DND-41 (cell line): ENCODE measurements at regions not wholly inside any gene's neighbourhood (a gene's known extent, or its start where the extent isn't known, plus 50 kb on each side); places are given as distances from the start of the nearest gene placed in this dataset.

Source experiments
- ATAC-seq: fragments of 200-7000 bp; cut with Tn5 transposase; 3 replicates; pipeline ENCODE4 v1.9.1; 2021; ENCODE audit warnings: low read depth; ENCODE audit not compliant: insufficient read depth
- DNase-seq: peaks from one replicate; pipeline ENCODE4 v3.0.0-alpha.2; 2020
- H2AFZ ChIP-seq: 2 replicates; pipeline ENCODE4 v1.6.0; 2012; ENCODE audit warnings: low read depth, low read length
- H3K27ac ChIP-seq: 2 replicates; pipeline ENCODE4 v1.5.1; 2012; ENCODE audit warnings: low read length, inconsistent platforms
- H3K27me3 ChIP-seq: fragments of 200-600 bp; sonication (generic); 2 replicates; pipeline ENCODE4 v1.6.0; 2012; ENCODE audit warnings: low read length, mild to moderate bottlenecking, inconsistent platforms; ENCODE audit not compliant: insufficient read depth, poor library complexity
- H3K36me3 ChIP-seq: 2 replicates; pipeline ENCODE4 v1.5.1; 2012; ENCODE audit warnings: low read length, inconsistent platforms; ENCODE audit not compliant: insufficient read depth
- H3K4me1 ChIP-seq: 2 replicates; pipeline ENCODE4 v1.5.1; 2012; ENCODE audit warnings: mild to moderate bottlenecking, low read length; ENCODE audit not compliant: insufficient read depth
- H3K4me2 ChIP-seq: 2 replicates; pipeline ENCODE4 v1.6.0; 2012; ENCODE audit warnings: mild to moderate bottlenecking, moderate library complexity, low read length, inconsistent platforms; ENCODE audit not compliant: insufficient read depth
- H3K4me3 ChIP-seq, 2 experiments: fragments of 200-600 bp in 1 of 2; shearing (Covaris generic) in 1 of 2; 2 replicates each; pipeline ENCODE4 v1.5.1; 2012 to 2016; ENCODE audit warnings: inconsistent platforms in 2 of 2, low read length in 2 of 2, mild to moderate bottlenecking in 2 of 2, low read depth in 1 of 2, moderate library complexity in 1 of 2
- H3K79me2 ChIP-seq: 2 replicates; pipeline ENCODE4 v1.6.0; 2012; ENCODE audit warnings: low read length, inconsistent platforms; ENCODE audit not compliant: insufficient read depth
- H3K9ac ChIP-seq: 2 replicates; pipeline ENCODE4 v1.6.0; 2012; ENCODE audit warnings: low read depth, mild to moderate bottlenecking, inconsistent platforms, low read length, moderate library complexity
- H3K9me3 ChIP-seq: 2 replicates; pipeline ENCODE4 v1.5.1; 2012; ENCODE audit warnings: low read length, moderate library complexity, mild to moderate bottlenecking, inconsistent platforms; ENCODE audit not compliant: insufficient read depth, severe bottlenecking
- H4K20me1 ChIP-seq: 2 replicates; pipeline ENCODE4 v1.6.0; 2012; ENCODE audit warnings: low read length; ENCODE audit not compliant: insufficient read depth
- EZH2 ChIP-seq: IDR thresholded peaks from 3 replicates; pipeline ENCODE4 v1.6.1; 2012; ENCODE audit warnings: borderline replicate concordance, low read depth, mild to moderate bottlenecking, moderate library complexity, low read length, inconsistent platforms; ENCODE audit not compliant: severe bottlenecking
- TF ChIP-seq, protein P1 (sequence below): IDR thresholded peaks from 2 replicates; pipeline ENCODE4 v1.5.1; 2012; ENCODE audit warnings: borderline replicate concordance, low read length, moderate library complexity, mild to moderate bottlenecking; ENCODE audit not compliant: poor library complexity, severe bottlenecking; ENCODE audit errors: extremely low read depth

GRCh38 chr12:19575337-19576243 is 136.3 kb downstream of the AEBP2 start:
- DNase-seq (no peak), ATAC-seq (no peak)
- Histone ChIP-seq H3K27me3 (no peaks in the 10 kb centered on the region), H3K9ac (no peak overlapping the region), H3K9me3 (no peaks in the 10 kb centered on the region), H4K20me1 (no peaks in the 10 kb centered on the region; the same call in 1 of the 2 replicates), H3K27ac (no peak overlapping the region), H3K36me3 (no peaks in the 10 kb centered on the region), H3K4me2 (no peak overlapping the region), H3K4me3 (no peak overlapping the region), H3K79me2 (no peaks in the 10 kb centered on the region), H2AFZ (no peak overlapping the region), H3K4me1 (no peaks in the 10 kb centered on the region)
- TF ChIP-seq, protein P1, sequence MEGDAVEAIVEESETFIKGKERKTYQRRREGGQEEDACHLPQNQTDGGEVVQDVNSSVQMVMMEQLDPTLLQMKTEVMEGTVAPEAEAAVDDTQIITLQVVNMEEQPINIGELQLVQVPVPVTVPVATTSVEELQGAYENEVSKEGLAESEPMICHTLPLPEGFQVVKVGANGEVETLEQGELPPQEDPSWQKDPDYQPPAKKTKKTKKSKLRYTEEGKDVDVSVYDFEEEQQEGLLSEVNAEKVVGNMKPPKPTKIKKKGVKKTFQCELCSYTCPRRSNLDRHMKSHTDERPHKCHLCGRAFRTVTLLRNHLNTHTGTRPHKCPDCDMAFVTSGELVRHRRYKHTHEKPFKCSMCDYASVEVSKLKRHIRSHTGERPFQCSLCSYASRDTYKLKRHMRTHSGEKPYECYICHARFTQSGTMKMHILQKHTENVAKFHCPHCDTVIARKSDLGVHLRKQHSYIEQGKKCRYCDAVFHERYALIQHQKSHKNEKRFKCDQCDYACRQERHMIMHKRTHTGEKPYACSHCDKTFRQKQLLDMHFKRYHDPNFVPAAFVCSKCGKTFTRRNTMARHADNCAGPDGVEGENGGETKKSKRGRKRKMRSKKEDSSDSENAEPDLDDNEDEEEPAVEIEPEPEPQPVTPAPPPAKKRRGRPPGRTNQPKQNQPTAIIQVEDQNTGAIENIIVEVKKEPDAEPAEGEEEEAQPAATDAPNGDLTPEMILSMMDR, result no peak
- TF ChIP-seq EZH2, result no peak

DNA sequence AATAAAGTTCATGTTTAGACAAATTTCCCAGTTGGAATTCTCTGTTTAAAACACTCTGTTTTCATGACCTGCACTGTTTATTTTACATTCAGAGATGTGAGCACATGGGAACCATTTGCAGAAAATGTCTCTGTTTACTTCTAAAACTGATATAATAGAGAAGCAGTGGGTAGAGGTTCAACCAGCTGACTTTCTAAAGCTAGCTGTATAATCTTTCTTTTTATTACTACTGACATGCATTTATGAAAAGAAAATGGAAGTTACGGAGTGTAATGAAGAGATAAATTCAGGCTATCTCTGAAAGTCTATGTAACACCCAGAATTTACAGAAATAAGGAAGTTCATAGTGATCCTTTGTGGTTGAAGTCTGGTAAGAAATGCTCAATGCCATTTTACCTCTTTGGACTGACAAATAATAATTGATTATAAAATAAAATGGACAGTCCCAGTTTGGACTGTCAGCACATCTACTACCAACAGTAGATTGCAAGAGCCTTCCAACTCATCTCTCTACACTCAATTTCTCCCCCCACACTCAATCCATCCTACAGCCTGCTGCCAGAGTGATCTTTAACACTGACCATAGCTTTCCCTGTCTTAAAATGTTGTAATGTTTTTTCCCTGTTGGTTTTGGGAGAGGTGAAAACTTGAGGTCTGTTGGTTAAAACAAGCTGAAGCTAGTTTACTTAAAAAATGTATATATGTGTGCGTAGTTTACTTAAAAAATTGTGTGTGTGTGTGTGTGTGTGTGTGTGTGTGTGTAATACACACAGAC is 137.4 kb downstream of the AEBP2 start:
- Histone ChIP-seq H3K27me3 (no peaks in the 10 kb centered on the region), H3K9me3 (peaks cover 3% of the 10 kb centered on the region), H3K4me1 (no peaks in the 10 kb centered on the region), H3K36me3 (no peaks in the 10 kb centered on the region), H2AFZ (no peak overlapping the region), H3K27ac (no peak overlapping the region), H3K9ac (no peak overlapping the region), H3K4me3 (no peak overlapping the region), H3K4me2 (no peak overlapping the region), H3K79me2 (no peaks in the 10 kb centered on the region), H4K20me1 (no peaks in the 10 kb centered on the region; the same call in 1 of the 2 replicates)
- no peak for TF ChIP-seq EZH2
- TF ChIP-seq, protein P1, result no peak
- no peak for ATAC-seq
- DNase-seq, result no peak

DNA sequence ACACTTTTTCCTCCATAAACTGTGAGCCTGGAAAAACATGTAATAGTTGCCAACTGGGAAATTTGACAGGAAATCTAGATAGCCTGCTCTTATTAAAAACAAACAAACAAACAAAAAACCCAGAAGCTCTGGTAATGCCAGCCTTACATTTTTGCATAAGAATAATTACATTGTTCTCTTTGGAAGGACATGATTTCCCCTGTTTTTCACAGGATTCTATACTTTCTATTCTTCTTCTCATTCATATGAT is 137.9 kb downstream of the AEBP2 start:
- ATAC-seq, result no peak
- Histone ChIP-seq H3K36me3 (no peaks in the 10 kb centered on the region), H3K27ac (no peak overlapping the region), H3K4me1 (no peaks in the 10 kb centered on the region), H3K9me3 (peaks cover 3% of the 10 kb centered on the region), H3K4me3 (no peak overlapping the region), H3K27me3 (no peaks in the 10 kb centered on the region), H3K79me2 (no peaks in the 10 kb centered on the region), H4K20me1 (no peaks in the 10 kb centered on the region; the same call in 1 of the 2 replicates), H3K9ac (no peak overlapping the region), H2AFZ (no peak overlapping the region), H3K4me2 (no peak overlapping the region)
- no peak for DNase-seq
- TF ChIP-seq EZH2, result no peak
- TF ChIP-seq, protein P1, result no peak
